SU-DHL-6 (cell line): ENCODE measurements at regions not wholly inside any gene's neighbourhood (a gene's known extent, or its start where the extent isn't known, plus 50 kb on each side); places are given as distances from the start of the nearest gene placed in this dataset.
A peak's percentile ranks its signal among the peaks of the same experiment; 100 is the strongest.

Experiments used
- H2AFZ ChIP-seq: fragments of 200-600 bp; sonication (generic); 2 replicates; pipeline ENCODE4 v1.6.1; 2014; ENCODE audit warnings: low read depth, mild to moderate bottlenecking, moderate library complexity, mixed read lengths, antibody characterized with exemption, low read length; ENCODE audit not compliant: severe bottlenecking
- H3F3A ChIP-seq: fragments of 200-600 bp; shearing (Covaris generic); 2 replicates; pipeline ENCODE4 v1.6.0; 2016; ENCODE audit warnings: antibody characterized with exemption, mild to moderate bottlenecking; ENCODE audit not compliant: insufficient read depth
- H3K27ac ChIP-seq: fragments of 200-600 bp; sonication (generic); 2 replicates; pipeline ENCODE4 v1.5.1; 2016; ENCODE audit warnings: low read depth, mild to moderate bottlenecking, low read length, moderate library complexity, mixed read lengths
- H3K27me3 ChIP-seq: fragments of 200-600 bp; sonication (generic), shearing (Covaris generic); 2 replicates; pipeline ENCODE4 v1.6.0; 2014; ENCODE audit warnings: mild to moderate bottlenecking, low read length
- H3K36me3 ChIP-seq: fragments of 200-600 bp; sonication (generic); 2 replicates; pipeline ENCODE4 v1.6.1; 2014; ENCODE audit warnings: mild to moderate bottlenecking, low read length, mixed read lengths
- H3K4me2 ChIP-seq: fragments of 300-600, 200-600 bp; shearing (Covaris generic), sonication (generic); 2 replicates; pipeline ENCODE4 v1.6.0; 2014; ENCODE audit warnings: low read length, low read depth, mild to moderate bottlenecking; ENCODE audit not compliant: poor library complexity, severe bottlenecking
- H3K4me3 ChIP-seq: fragments of 200-600 bp; sonication (generic); 2 replicates; pipeline ENCODE4 v1.5.1; 2014; ENCODE audit warnings: antibody characterized with exemption, low read length, mild to moderate bottlenecking, mixed read lengths; ENCODE audit not compliant: insufficient read depth, poor library complexity, severe bottlenecking
- H3K79me2 ChIP-seq: fragments of 200-600 bp; sonication (generic); 2 replicates; pipeline ENCODE4 v1.6.1; 2014; ENCODE audit warnings: mild to moderate bottlenecking, low read length, moderate library complexity; ENCODE audit not compliant: insufficient read depth
- H3K9ac ChIP-seq: fragments of 200-600 bp; sonication (generic); 2 replicates; pipeline ENCODE4 v1.7.0; 2014; ENCODE audit warnings: mild to moderate bottlenecking, low read length
- H3K9me2 ChIP-seq: fragments of 200-600 bp; sonication (generic); replicated peaks from 2 replicates; pipeline ENCODE4 v1.6.1; 2014; ENCODE audit warnings: low read length; ENCODE audit not compliant: insufficient read depth
- H3K9me3 ChIP-seq: fragments of 200-600 bp; sonication (generic); 2 replicates; pipeline ENCODE4 v1.6.1; 2014; ENCODE audit warnings: low read length, mixed read lengths; ENCODE audit not compliant: insufficient read depth
- H4K20me1 ChIP-seq: fragments of 200-600 bp; sonication (generic); 2 replicates; pipeline ENCODE4 v1.6.1; 2014; ENCODE audit warnings: low read depth, mild to moderate bottlenecking, antibody characterized with exemption, low read length, moderate library complexity, mixed read lengths
- CTCF ChIP-seq: fragments of 200-600 bp; sonication (generic); IDR thresholded peaks from one replicate; pipeline ENCODE4 v1.5.1; 2017; ENCODE audit warnings: antibody characterized with exemption, mild to moderate bottlenecking, low read length, moderate library complexity; ENCODE audit not compliant: insufficient read depth, poor library complexity, severe bottlenecking
- EZH2phosphoT487 ChIP-seq: fragments of 200-600 bp; sonication (generic), shearing (Covaris generic); conservative IDR thresholded peaks from 2 replicates; pipeline ENCODE4 v1.6.1; 2018; ENCODE audit warnings: mild to moderate bottlenecking, antibody characterized with exemption, low read length, moderate library complexity, mixed read lengths

GRCh38 chr1:244322791-244323521 lies 128.8 kb downstream of the ADSS2 start:
- Histone ChIP-seq H4K20me1 (no peaks in the 10 kb centered on the region), H2AFZ (no peak overlapping the region), H3K27me3 (no peaks in the 10 kb centered on the region), H3K9me2 (no peaks in the 10 kb centered on the region), H3K4me2 (no peak overlapping the region), H3F3A (no peaks in the 10 kb centered on the region), H3K36me3 (no peaks in the 10 kb centered on the region), H3K79me2 (no peaks in the 10 kb centered on the region), H3K9ac (no peak overlapping the region), H3K4me3 (no peak overlapping the region), H3K27ac (no peak overlapping the region), H3K9me3 (no peaks in the 10 kb centered on the region)
- TF ChIP-seq CTCF, result no peak
- TF ChIP-seq EZH2phosphoT487, result no peak

GRCh38 chr1:244324176-244324883 lies 127.4 kb downstream of the ADSS2 start:
- Histone ChIP-seq H3K27ac (no peak overlapping the region), H3K9me2 (no peaks in the 10 kb centered on the region), H3K4me2 (no peak overlapping the region), H2AFZ (no peak overlapping the region), H3K9me3 (no peaks in the 10 kb centered on the region), H3K36me3 (no peaks in the 10 kb centered on the region), H3F3A (no peaks in the 10 kb centered on the region), H3K4me3 (no peak overlapping the region), H3K27me3 (no peaks in the 10 kb centered on the region), H4K20me1 (no peaks in the 10 kb centered on the region), H3K9ac (no peak overlapping the region), H3K79me2 (no peaks in the 10 kb centered on the region)
- TF ChIP-seq CTCF (no peak), EZH2phosphoT487 (no peak)

GRCh38 chr1:244325056-244325758 lies 126.5 kb downstream of the ADSS2 start:
- Histone ChIP-seq H3K4me2 (peak overlapping the region; percentile 10), H3K9me2 (no peaks in the 10 kb centered on the region), H2AFZ (no peak overlapping the region), H3K9ac (no peak overlapping the region), H3F3A (no peaks in the 10 kb centered on the region), H4K20me1 (no peaks in the 10 kb centered on the region), H3K27ac (no peak overlapping the region), H3K36me3 (no peaks in the 10 kb centered on the region), H3K79me2 (no peaks in the 10 kb centered on the region), H3K27me3 (no peaks in the 10 kb centered on the region), H3K9me3 (no peaks in the 10 kb centered on the region), H3K4me3 (no peak overlapping the region)
- TF ChIP-seq EZH2phosphoT487, result no peak
